GM12864 (cell line): ENCODE measurements at regions not wholly inside any gene's neighbourhood (a gene's known extent, or its start where the extent isn't known, plus 50 kb on each side); places are given as distances from the start of the nearest gene placed in this dataset.

Experiments
- DNase-seq: peaks from one replicate; pipeline ENCODE4 v3.0.0-alpha.2; 2011; ENCODE audit warnings: low read depth
- H3K4me3 ChIP-seq: 2 replicates; pipeline ENCODE4 v1.5.1; 2011; ENCODE audit warnings: mild to moderate bottlenecking, low read depth, low read length, control low read depth
- CTCF ChIP-seq: IDR thresholded peaks from 2 replicates; pipeline ENCODE4 v1.5.1; 2011; ENCODE audit warnings: low read depth, mild to moderate bottlenecking, moderate library complexity, low read length, control low read depth, inconsistent platforms; ENCODE audit errors: missing control alignments

DNA sequence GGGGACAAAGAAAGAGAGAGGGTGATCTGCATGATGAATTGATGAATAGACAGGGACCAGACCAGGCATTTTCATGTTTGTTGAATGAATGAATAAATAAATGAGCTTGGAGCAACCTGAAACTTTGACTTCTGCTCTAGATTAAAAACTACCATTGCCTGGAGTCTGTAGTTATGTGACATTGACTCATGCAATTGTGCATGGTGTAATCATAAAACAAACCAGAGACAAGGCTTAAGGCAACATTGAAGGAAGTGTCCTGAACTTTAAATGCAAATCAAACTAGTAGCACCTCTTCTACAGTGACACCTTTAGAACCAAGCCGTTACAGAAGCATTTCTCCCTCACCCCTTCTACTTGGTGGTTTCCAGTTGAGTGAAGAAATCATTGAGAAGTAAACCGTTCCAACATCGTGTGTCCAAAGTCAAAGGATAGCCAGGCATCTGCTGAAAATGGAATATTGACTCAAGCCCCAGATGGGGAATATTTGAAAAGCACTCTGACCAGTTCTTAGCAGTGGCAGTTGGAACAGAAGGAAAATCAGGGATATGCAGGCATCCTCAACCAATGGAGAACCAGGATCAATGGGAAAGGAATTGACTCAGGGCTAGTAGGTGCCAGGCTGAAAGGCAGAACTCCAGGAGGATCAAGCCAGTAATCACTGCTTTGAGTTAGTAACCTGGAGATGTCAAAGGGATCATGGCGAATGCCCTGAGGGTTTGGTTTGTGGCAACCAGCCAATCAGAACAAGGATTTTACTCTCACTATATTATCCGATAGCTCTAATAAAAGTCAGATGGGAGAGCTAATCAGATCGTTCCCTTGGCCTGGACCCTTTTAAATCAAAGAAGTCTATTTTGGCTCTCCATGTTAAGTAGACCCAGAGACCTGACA, 171.2 kb upstream of the TSHZ2 start:
- TF ChIP-seq CTCF: no peak
- H3K4me3 ChIP-seq: no peak overlapping the region
- no peak for DNase-seq

DNA sequence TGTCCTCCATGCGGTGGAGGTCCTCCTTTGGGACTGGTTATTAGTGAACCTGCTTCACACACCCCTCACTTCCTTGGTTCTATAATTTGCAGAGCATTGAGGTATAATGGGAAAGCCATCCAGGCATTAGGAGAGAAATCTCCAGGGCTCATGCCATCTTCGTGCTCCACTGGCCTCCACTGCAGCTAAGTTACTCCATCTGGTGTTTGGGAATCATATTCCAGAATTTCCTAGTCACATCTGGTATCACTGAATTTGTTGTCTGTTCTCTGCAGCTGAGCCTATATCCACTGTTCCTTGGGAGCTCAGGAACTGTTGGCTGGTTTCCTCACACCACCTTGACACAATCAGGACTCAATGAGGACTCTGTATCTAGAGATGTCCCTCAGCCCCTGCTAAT, 173.0 kb upstream of the TSHZ2 start:
- DNase-seq: no peak
- H3K4me3 ChIP-seq: no peak overlapping the region
- TF ChIP-seq CTCF: no peak

- no peak overlapping the region for H3K4me3 ChIP-seq
- no peak for DNase-seq
- TF ChIP-seq CTCF: no peak
These were observed 174.0 kb upstream of the TSHZ2 start for GRCh38 chr20:52798124-52798523.

- no peak overlapping the region for H3K4me3 ChIP-seq
- TF ChIP-seq CTCF: no peak
These were observed 177.3 kb upstream of the TSHZ2 start for GRCh38 chr20:52794853-52795252.

GRCh38 chr20:52793339-52793963, 178.7 kb upstream of the TSHZ2 start:
- DNase-seq: no peak
- no peak for TF ChIP-seq CTCF
- H3K4me3 ChIP-seq: no peak overlapping the region

More at GRCh38 chr20:52794853-52795252, 177.3 kb upstream of the TSHZ2 start:
- no peak for DNase-seq

GRCh38 chr20:52791091-52791490, 181.1 kb upstream of the TSHZ2 start:
- no peak for DNase-seq
- no peak for TF ChIP-seq CTCF
- H3K4me3 ChIP-seq: no peak overlapping the region

DNA sequence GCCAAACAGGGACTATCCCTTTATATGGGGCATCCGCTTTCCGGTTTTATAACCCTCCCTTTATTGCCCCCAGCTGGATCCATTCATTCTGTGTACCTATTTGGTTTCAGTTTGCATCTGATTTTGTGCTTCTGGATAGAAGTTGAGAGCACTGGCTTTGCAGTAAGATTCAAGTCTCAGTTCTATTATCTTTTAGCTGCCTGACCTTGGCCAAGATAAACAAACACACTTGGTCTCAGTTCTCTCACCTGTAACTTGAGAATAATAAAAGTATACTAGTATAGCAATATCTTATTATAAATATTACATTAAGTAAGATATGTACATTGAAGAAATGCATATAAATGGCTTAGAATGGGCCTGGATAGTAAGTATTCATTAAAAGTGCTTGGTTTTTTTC, 182.4 kb upstream of the TSHZ2 start:
- TF ChIP-seq CTCF: no peak
- no peak overlapping the region for H3K4me3 ChIP-seq
- DNase-seq: no peak
